WERI-Rb-1 (cell line): ENCODE measurements at regions not wholly inside any gene's neighbourhood (a gene's known extent, or its start where the extent isn't known, plus 50 kb on each side); places are given as distances from the start of the nearest gene placed in this dataset.

Source experiments
- DNase-seq: peaks from one replicate; pipeline ENCODE4 v3.0.0-alpha.2; 2020
- H3K27ac ChIP-seq: fragments of 250-450 bp; sonication (Bioruptor Pico); 2 replicates; pipeline ENCODE4 v1.5.1; 2020; ENCODE audit warnings: mild to moderate bottlenecking, moderate library complexity
- H3K27me3 ChIP-seq: fragments of 250-450 bp; sonication (Bioruptor Pico); 2 replicates; pipeline ENCODE4 v1.5.1; 2021; ENCODE audit warnings: mild to moderate bottlenecking, low read depth, moderate library complexity; ENCODE audit not compliant: insufficient read depth, severe bottlenecking
- H3K36me3 ChIP-seq: fragments of 250-450 bp; sonication (Bioruptor Pico); 2 replicates; pipeline ENCODE4 v1.5.1; 2020; ENCODE audit warnings: mild to moderate bottlenecking, moderate library complexity
- H3K4me3 ChIP-seq: 2 replicates; pipeline ENCODE4 v1.5.1; 2011; ENCODE audit warnings: low read depth, mild to moderate bottlenecking, control low read depth, low read length
- H3K9me3 ChIP-seq: fragments of 250-450 bp; sonication (Bioruptor Pico); 2 replicates; pipeline ENCODE4 v1.5.1; 2021; ENCODE audit warnings: mild to moderate bottlenecking, moderate library complexity; ENCODE audit not compliant: severe bottlenecking
- CTCF ChIP-seq: IDR thresholded peaks from 2 replicates; pipeline ENCODE4 v1.5.1; 2011; ENCODE audit warnings: low read depth, mild to moderate bottlenecking, control low read depth, inconsistent platforms, low read length

- no peak for DNase-seq
- no peak overlapping the region for H3K4me3 ChIP-seq
- no peak overlapping the region for H3K27ac ChIP-seq
- TF ChIP-seq CTCF: no peak
- no peaks in the 10 kb centered on the region for H3K36me3 ChIP-seq
- no peaks in the 10 kb centered on the region for H3K9me3 ChIP-seq
- no peaks in the 10 kb centered on the region for H3K27me3 ChIP-seq
Observed at GRCh38 chr2:8082840-8083239, 599.0 kb upstream of the ID2 start.

GRCh38 chr2:8086357-8086756 is 595.5 kb upstream of the ID2 start:
- no peak for DNase-seq
- TF ChIP-seq CTCF: no peak
- no peaks in the 10 kb centered on the region for H3K9me3 ChIP-seq
- no peaks in the 10 kb centered on the region for H3K27me3 ChIP-seq
- H3K27ac ChIP-seq: no peak overlapping the region
- no peak overlapping the region for H3K4me3 ChIP-seq
- no peaks in the 10 kb centered on the region for H3K36me3 ChIP-seq

DNA sequence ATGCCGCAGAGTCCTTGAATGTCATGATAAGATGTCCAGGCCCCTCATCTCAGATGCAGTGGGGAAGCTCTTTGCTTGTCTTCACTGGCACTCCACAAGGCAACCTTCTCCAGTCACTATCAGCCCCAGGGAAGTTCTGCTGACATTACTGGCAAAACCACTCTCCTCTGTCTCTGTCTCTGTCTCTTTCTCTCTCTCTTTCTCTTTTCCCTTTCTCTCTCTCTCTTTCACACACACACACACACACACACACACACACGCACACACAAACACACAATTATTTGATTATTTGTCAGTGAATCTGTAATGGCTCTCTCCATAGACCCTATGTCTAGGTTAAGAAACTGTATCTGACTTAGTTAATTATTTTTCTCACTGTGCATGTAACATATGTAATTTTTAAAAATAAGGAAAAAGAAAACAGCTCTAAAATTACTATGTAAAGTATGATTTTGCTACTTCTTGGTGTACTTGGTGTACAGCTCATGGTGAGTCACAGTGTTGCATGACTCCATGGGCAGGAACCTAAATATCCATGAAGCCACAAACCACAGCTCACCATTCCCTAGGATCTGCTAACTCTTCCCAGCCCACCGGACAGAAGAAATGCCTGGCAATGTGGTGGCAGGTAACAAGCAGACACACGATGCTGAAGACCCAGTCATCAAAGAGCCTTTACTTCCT is 594.9 kb upstream of the ID2 start:
- no peak overlapping the region for H3K27ac ChIP-seq
- no peaks in the 10 kb centered on the region for H3K27me3 ChIP-seq
- no peak for DNase-seq
- TF ChIP-seq CTCF: no peak
- H3K4me3 ChIP-seq: no peak overlapping the region
- no peaks in the 10 kb centered on the region for H3K36me3 ChIP-seq
- H3K9me3 ChIP-seq: no peaks in the 10 kb centered on the region

- no peak overlapping the region for H3K27ac ChIP-seq
Observed at GRCh38 chr2:8087480-8087840, 594.4 kb upstream of the ID2 start.

DNA sequence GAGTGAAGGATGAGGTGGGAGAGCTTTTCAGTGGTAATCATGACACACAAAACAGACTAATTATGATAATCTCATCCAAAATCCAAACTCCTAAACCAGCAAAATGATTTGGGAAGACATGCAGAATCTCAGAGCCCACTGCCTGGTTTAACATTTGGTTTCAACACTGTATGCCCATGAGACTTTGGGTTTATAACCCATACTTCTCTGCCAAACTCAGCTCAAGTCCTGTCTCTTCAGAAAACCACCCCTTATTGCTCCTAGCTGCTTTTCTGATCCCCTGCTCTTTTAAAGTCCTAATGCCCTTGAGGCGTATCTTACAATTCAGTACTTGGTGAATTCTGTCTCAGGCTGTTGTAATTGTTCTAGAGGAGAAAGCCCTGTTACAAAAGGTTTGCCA is 593.0 kb upstream of the ID2 start:
- H3K27me3 ChIP-seq: no peaks in the 10 kb centered on the region
- no peaks in the 10 kb centered on the region for H3K36me3 ChIP-seq
- H3K9me3 ChIP-seq: no peaks in the 10 kb centered on the region
- no peak overlapping the region for H3K4me3 ChIP-seq
- no peak for DNase-seq
- no peak for TF ChIP-seq CTCF
- no peak overlapping the region for H3K27ac ChIP-seq

More at GRCh38 chr2:8087480-8087840, 594.4 kb upstream of the ID2 start:
- no peak for TF ChIP-seq CTCF
- H3K27me3 ChIP-seq: no peaks in the 10 kb centered on the region
- no peaks in the 10 kb centered on the region for H3K36me3 ChIP-seq
- no peaks in the 10 kb centered on the region for H3K9me3 ChIP-seq
- no peak overlapping the region for H3K4me3 ChIP-seq
- no peak for DNase-seq

DNA sequence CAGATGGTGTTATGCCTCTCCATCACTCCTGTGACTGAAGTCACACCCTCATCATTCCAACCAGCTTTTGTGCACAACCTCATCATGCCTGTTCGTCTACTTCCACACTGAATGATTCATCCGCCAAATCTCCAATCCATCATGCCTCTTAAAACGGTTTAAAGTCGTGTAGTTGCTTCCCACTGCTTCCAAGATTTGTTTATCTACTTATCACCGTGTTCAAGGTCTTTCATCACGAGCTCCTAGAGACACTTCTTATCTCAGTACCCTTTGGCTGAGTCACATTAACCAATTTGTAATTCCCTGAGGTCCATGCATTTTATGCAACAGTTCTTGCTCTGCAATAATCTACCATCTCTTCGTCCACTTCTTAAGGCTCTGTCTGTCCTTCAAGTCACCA is 592.3 kb upstream of the ID2 start:
- Histone ChIP-seq H3K9me3 (no peaks in the 10 kb centered on the region), H3K27me3 (no peaks in the 10 kb centered on the region), H3K27ac (no peak overlapping the region), H3K36me3 (no peaks in the 10 kb centered on the region), H3K4me3 (no peak overlapping the region)
- no peak for DNase-seq
- no peak for TF ChIP-seq CTCF
